SK-N-SH treated with all-trans-retinoic acid at 6 μM for 48 hours (cell line): ENCODE measurements at regions not wholly inside any gene's neighbourhood (a gene's known extent, or its start where the extent isn't known, plus 50 kb on each side); places are given as distances from the start of the nearest gene placed in this dataset.

Experiments
- ATAC-seq: fragments of 200-7000 bp; cut with Tn5 transposase; 3 replicates; pipeline ENCODE4 v1.9.1; 2020; ENCODE audit warnings: mild to moderate bottlenecking, moderate library complexity
- ARNTL ChIP-seq: fragments of 450-650 bp; formaldehyde crosslinking; IDR thresholded peaks from 2 replicates; pipeline ENCODE4 v1.5.0; 2020; ENCODE audit warnings: low read depth, mild to moderate bottlenecking, moderate library complexity, borderline replicate concordance
- CSDC2 ChIP-seq: fragments of 250-450 bp; sonication (Bioruptor Pico); IDR thresholded peaks from 2 replicates; pipeline ENCODE4 v1.5.0; 2020; ENCODE audit warnings: mild to moderate bottlenecking, moderate library complexity
- ESRRG ChIP-seq: fragments of 250-450 bp; sonication (Bioruptor Pico); IDR thresholded peaks from 2 replicates; pipeline ENCODE4 v1.6.1; 2021; ENCODE audit warnings: mild to moderate bottlenecking
- GLIS3 ChIP-seq: fragments of 250-450 bp; sonication (Bioruptor Pico); IDR thresholded peaks from 2 replicates; pipeline ENCODE4 v1.5.0; 2020; ENCODE audit warnings: mild to moderate bottlenecking, moderate library complexity
- ISL1 ChIP-seq: fragments of 250-450 bp; sonication (Bioruptor Pico); IDR thresholded peaks from 2 replicates; pipeline ENCODE4 v2.1.2; 2022; ENCODE audit warnings: mild to moderate bottlenecking, moderate library complexity
- OSR1 ChIP-seq: fragments of 250-450 bp; sonication (Bioruptor Pico); IDR thresholded peaks from 2 replicates; pipeline ENCODE4 v1.8.0; 2022; ENCODE audit warnings: moderate library complexity, mild to moderate bottlenecking, inconsistent platforms
- PPARA ChIP-seq: fragments of 250-450 bp; sonication (Bioruptor Pico); IDR thresholded peaks from 2 replicates; pipeline ENCODE4 v1.5.0; 2020; ENCODE audit warnings: mild to moderate bottlenecking, borderline replicate concordance
- RARB ChIP-seq: fragments of 250-450 bp; sonication (Bioruptor Pico); IDR thresholded peaks from 2 replicates; pipeline ENCODE4 v1.8.0; 2021; ENCODE audit warnings: mild to moderate bottlenecking, moderate library complexity
- SNAI2 ChIP-seq: fragments of 250-450 bp; sonication (Bioruptor Pico); IDR thresholded peaks from 2 replicates; pipeline ENCODE4 v1.5.0; 2020; ENCODE audit warnings: mild to moderate bottlenecking, moderate library complexity
- TCF4 ChIP-seq: fragments of 250-450 bp; sonication (Bioruptor Pico); IDR thresholded peaks from 2 replicates; pipeline ENCODE4 v1.8.0; 2021; ENCODE audit warnings: mild to moderate bottlenecking, moderate library complexity, borderline replicate concordance
- TOX ChIP-seq: fragments of 250-450 bp; sonication (Bioruptor Pico); IDR thresholded peaks from 2 replicates; pipeline ENCODE4 v1.8.0; 2021; ENCODE audit warnings: mild to moderate bottlenecking, moderate library complexity, borderline replicate concordance
- ZC3H10 ChIP-seq: fragments of 250-450 bp; sonication (Bioruptor Pico); IDR thresholded peaks from 2 replicates; pipeline ENCODE4 v1.5.1; 2021; ENCODE audit warnings: mild to moderate bottlenecking, moderate library complexity
- ZFP3 ChIP-seq: fragments of 250-450 bp; sonication (Bioruptor Pico); IDR thresholded peaks from 2 replicates; pipeline ENCODE4 v1.5.0; 2020; ENCODE audit warnings: mild to moderate bottlenecking, moderate library complexity
- ZFP30 ChIP-seq: fragments of 450-650 bp; formaldehyde crosslinking; IDR thresholded peaks from 2 replicates; pipeline ENCODE4 v1.5.0; 2022; ENCODE audit warnings: mild to moderate bottlenecking, moderate library complexity
- ZNF565 ChIP-seq: fragments of 450-650 bp; formaldehyde crosslinking; conservative IDR thresholded peaks from 2 replicates; pipeline ENCODE4 v1.5.0; 2020; ENCODE audit warnings: low read depth, mild to moderate bottlenecking, moderate library complexity
- ZNF70 ChIP-seq: fragments of 450-650 bp; formaldehyde crosslinking; IDR thresholded peaks from 2 replicates; pipeline ENCODE4 v1.5.0; 2020; ENCODE audit warnings: mild to moderate bottlenecking, moderate library complexity
- ZNF8 ChIP-seq: fragments of 450-650 bp; formaldehyde crosslinking; IDR thresholded peaks from 2 replicates; pipeline ENCODE4 v1.5.0; 2020; ENCODE audit warnings: mild to moderate bottlenecking, moderate library complexity
- TF ChIP-seq, protein P1 (sequence below): fragments of 250-450 bp; sonication (Bioruptor Pico); IDR thresholded peaks from 2 replicates; pipeline ENCODE4 v1.5.1; 2021; ENCODE audit warnings: mild to moderate bottlenecking, moderate library complexity
- TF ChIP-seq, protein P2 (sequence below): fragments of 250-450 bp; sonication (Bioruptor Pico); IDR thresholded peaks from 2 replicates; pipeline ENCODE4 v1.8.0; 2021; ENCODE audit warnings: low read depth, mild to moderate bottlenecking, moderate library complexity, borderline replicate concordance
- TF ChIP-seq, protein P3 (sequence below): fragments of 250-450 bp; sonication (Bioruptor Pico); IDR thresholded peaks from 2 replicates; pipeline ENCODE4 v1.8.0; 2020; ENCODE audit warnings: mild to moderate bottlenecking, moderate library complexity, borderline replicate concordance
- TF ChIP-seq, protein P4 (sequence below): fragments of 250-450 bp; sonication (Bioruptor Pico); IDR thresholded peaks from 2 replicates; pipeline ENCODE4 v1.5.1; 2020; ENCODE audit warnings: low read depth, mild to moderate bottlenecking, moderate library complexity

DNA sequence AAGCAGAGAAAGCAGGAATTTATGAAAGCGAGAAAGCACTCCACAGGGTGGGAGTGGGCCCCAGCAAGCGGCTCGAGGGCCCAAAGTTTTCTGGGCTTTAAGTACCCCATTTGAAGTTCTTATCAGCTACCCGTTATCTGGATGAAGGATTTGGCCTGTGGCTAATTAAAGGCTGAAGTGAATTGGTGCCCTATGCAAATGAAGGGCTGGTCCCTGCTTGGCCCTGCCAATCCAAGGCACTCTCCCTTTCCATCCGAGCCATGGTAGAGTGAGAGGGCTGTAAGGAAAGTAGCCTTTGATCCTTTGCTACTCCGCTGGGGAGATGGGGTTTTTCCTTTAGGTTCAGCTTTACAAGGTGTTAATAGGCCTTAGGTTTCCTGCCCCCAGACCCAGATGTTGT lies 469.3 kb upstream of the CFAP20DC start:
- no peak for ATAC-seq
- TF ChIP-seq, protein P1, sequence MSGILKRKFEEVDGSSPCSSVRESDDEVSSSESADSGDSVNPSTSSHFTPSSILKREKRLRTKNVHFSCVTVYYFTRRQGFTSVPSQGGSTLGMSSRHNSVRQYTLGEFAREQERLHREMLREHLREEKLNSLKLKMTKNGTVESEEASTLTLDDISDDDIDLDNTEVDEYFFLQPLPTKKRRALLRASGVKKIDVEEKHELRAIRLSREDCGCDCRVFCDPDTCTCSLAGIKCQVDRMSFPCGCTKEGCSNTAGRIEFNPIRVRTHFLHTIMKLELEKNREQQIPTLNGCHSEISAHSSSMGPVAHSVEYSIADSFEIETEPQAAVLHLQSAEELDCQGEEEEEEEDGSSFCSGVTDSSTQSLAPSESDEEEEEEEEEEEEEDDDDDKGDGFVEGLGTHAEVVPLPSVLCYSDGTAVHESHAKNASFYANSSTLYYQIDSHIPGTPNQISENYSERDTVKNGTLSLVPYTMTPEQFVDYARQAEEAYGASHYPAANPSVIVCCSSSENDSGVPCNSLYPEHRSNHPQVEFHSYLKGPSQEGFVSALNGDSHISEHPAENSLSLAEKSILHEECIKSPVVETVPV: no peak
- TF ChIP-seq RARB (CRISPR knock-in tag): no peak
- TF ChIP-seq ZFP30: no peak
- no peak for TF ChIP-seq CSDC2 (CRISPR knock-in tag)
- TF ChIP-seq, protein P2, sequence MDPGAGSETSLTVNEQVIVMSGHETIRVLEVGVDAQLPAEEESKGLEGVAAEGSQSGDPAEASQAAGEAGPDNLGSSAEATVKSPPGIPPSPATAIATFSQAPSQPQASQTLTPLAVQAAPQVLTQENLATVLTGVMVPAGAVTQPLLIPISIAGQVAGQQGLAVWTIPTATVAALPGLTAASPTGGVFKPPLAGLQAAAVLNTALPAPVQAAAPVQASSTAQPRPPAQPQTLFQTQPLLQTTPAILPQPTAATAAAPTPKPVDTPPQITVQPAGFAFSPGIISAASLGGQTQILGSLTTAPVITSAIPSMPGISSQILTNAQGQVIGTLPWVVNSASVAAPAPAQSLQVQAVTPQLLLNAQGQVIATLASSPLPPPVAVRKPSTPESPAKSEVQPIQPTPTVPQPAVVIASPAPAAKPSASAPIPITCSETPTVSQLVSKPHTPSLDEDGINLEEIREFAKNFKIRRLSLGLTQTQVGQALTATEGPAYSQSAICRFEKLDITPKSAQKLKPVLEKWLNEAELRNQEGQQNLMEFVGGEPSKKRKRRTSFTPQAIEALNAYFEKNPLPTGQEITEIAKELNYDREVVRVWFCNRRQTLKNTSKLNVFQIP (CRISPR knock-in tag): no peak
- TF ChIP-seq, all 23 proteins: peak for 0

DNA sequence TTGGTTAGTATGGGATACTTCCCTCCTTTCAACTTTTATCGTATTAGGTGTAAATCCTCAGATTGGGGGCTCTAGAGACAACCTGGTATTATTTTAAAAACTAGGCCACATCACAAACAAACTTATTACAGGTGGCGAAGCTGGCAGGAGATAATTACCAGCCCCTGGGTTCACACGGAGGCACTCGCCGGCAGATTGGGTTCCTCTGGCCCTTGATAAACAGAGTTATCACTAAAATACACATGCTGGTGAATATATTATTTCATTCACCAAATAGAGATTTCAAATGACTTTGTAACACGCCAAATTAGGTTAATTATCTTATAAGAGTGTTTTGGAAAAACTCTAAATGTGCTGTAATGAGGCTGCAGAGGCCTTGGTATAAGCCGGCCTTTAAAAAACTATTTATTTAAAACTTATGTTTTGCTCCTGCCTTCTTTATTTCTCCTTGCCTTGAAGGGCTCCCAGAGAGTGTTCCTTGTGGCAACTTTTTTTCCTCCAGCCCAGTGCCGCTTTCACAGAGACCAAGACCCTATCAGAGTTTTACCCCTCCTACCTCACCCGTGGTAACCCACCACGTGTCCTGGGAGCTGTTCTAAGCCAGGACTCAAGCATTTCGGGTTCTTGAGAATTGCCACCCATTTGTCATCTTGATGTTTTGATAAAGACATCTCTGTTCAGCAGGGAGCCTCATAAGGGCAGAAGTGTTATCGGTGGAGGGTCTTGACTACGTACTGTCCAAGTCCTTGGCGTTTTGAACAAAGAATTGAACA lies 468.6 kb upstream of the CFAP20DC start:
- ATAC-seq: no peak
- TF ChIP-seq ISL1 (CRISPR knock-in tag) (no peak), OSR1 (no peak), TCF4 (CRISPR knock-in tag) (no peak), TOX (CRISPR knock-in tag) (no peak), PPARA (CRISPR knock-in tag) (no peak), ZFP3 (no peak), ZC3H10 (no peak), CSDC2 (CRISPR knock-in tag) (no peak), ZFP30 (no peak), ZNF565 (CRISPR knock-in tag) (no peak), ESRRG (CRISPR knock-in tag) (no peak), ARNTL (CRISPR knock-in tag) (no peak), GLIS3 (no peak), SNAI2 (CRISPR knock-in tag) (no peak), RARB (CRISPR knock-in tag) (no peak)
- TF ChIP-seq, protein P2 (CRISPR knock-in tag): no peak
- TF ChIP-seq, protein P1: no peak
- TF ChIP-seq, all 23 proteins: peak for 0

DNA sequence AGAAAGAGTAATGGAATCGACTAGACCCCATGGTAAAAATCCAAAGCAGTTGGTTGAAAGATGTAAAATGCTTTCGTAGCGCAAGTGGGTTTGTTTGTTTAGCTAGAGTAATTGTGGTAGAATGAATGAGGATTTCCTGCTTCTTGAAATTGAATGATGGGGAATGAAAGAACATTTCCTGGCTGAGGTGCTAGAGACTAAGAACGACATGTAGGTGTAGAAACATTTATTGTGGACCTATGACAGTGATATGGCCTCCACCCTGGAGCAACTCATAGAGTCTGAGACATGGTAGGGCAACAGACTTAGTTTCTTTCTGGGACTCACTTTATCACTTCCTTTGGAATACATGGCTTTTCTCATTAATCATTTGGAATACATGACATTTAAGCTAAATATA lies 467.6 kb upstream of the CFAP20DC start:
- TF ChIP-seq, protein P1: no peak
- TF ChIP-seq RARB (CRISPR knock-in tag) (no peak), ZNF8 (CRISPR knock-in tag) (no peak), ARNTL (CRISPR knock-in tag) (no peak), SNAI2 (CRISPR knock-in tag) (no peak), ESRRG (CRISPR knock-in tag) (no peak), ZC3H10 (no peak), ZNF70 (no peak), ZFP3 (no peak), TOX (CRISPR knock-in tag) (no peak), ZFP30 (no peak), OSR1 (no peak), CSDC2 (CRISPR knock-in tag) (no peak), TCF4 (CRISPR knock-in tag) (no peak), GLIS3 (no peak)
- TF ChIP-seq, protein P2 (CRISPR knock-in tag): no peak
- TF ChIP-seq, protein P3, sequence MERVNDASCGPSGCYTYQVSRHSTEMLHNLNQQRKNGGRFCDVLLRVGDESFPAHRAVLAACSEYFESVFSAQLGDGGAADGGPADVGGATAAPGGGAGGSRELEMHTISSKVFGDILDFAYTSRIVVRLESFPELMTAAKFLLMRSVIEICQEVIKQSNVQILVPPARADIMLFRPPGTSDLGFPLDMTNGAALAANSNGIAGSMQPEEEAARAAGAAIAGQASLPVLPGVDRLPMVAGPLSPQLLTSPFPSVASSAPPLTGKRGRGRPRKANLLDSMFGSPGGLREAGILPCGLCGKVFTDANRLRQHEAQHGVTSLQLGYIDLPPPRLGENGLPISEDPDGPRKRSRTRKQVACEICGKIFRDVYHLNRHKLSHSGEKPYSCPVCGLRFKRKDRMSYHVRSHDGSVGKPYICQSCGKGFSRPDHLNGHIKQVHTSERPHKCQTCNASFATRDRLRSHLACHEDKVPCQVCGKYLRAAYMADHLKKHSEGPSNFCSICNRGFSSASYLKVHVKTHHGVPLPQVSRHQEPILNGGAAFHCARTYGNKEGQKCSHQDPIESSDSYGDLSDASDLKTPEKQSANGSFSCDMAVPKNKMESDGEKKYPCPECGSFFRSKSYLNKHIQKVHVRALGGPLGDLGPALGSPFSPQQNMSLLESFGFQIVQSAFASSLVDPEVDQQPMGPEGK (CRISPR knock-in tag): no peak
- TF ChIP-seq, protein P4, sequence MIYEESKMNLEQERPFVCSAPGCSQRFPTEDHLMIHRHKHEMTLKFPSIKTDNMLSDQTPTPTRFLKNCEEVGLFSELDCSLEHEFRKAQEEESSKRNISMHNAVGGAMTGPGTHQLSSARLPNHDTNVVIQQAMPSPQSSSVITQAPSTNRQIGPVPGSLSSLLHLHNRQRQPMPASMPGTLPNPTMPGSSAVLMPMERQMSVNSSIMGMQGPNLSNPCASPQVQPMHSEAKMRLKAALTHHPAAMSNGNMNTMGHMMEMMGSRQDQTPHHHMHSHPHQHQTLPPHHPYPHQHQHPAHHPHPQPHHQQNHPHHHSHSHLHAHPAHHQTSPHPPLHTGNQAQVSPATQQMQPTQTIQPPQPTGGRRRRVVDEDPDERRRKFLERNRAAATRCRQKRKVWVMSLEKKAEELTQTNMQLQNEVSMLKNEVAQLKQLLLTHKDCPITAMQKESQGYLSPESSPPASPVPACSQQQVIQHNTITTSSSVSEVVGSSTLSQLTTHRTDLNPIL: no peak
- ATAC-seq: no peak
